Peyer's patch (tissue), 4 donors: ENCODE measurements at regions not wholly inside any gene's neighbourhood (a gene's known extent, or its start where the extent isn't known, plus 50 kb on each side); places are given as distances from the start of the nearest gene placed in this dataset.

ENCODE experiments used
- DNase-seq, 3 donors: peaks; one replicate each; pipeline ENCODE4 v3.0.0-alpha.2; 2017 to 2019
- H3K27ac ChIP-seq, 4 donors: fragments of 200-600 bp; sonication (generic); one replicate each; pipeline ENCODE4 v1.5.1; 2016 to 2019
- H3K27me3 ChIP-seq, 2 donors: fragments of 200-600 bp; sonication (generic); one replicate each; pipeline ENCODE4 v1.5.1; 2019
- H3K36me3 ChIP-seq, 3 donors: fragments of 200-600 bp; sonication (generic); one replicate each; pipeline ENCODE4 v1.5.1; 2016 to 2019
- H3K4me1 ChIP-seq, 4 donors: fragments of 200-600 bp; sonication (generic); one replicate each; pipeline ENCODE4 v1.5.1; 2016 to 2019
- H3K4me3 ChIP-seq, 4 donors: fragments of 200-600 bp; sonication (generic); 1 replicate in 3 of 4; 2 replicates in 1 of 4; pipeline ENCODE4 v1.5.1; 2016 to 2019; ENCODE audit warnings: mild to moderate bottlenecking in 1 of 4
- H3K9me3 ChIP-seq, 4 donors: fragments of 200-600 bp; sonication (generic); one replicate each; pipeline ENCODE4 v1.5.1; 2016 to 2019; ENCODE audit warnings: mild to moderate bottlenecking in 1 of 4
- CTCF ChIP-seq, 6 experiments: fragments of 450-650 bp in 4 of 6; fragments of 200-600 bp in 2 of 6; sonication (generic) in 1 of 6; IDR thresholded peaks; one replicate each; pipeline ENCODE4 v1.5.1; 2017 to 2019; ENCODE audit warnings: antibody characterized with exemption in 6 of 6, mild to moderate bottlenecking in 3 of 6, moderate library complexity in 1 of 6
- POLR2A ChIP-seq, 2 donors: fragments of 450-650 bp; IDR thresholded peaks; one replicate each; pipeline ENCODE4 v1.5.1; 2017; ENCODE audit warnings: antibody characterized with exemption in 2 of 2, mild to moderate bottlenecking in 2 of 2, moderate library complexity in 2 of 2

- Histone ChIP-seq H3K4me1 (no peaks in the 10 kb centered on the region), H3K27me3 (no peaks in the 10 kb centered on the region), H3K27ac (no peak overlapping the region), H3K36me3 (no peaks in the 10 kb centered on the region), H3K4me3 (no peak overlapping the region), H3K9me3 (no peaks in the 10 kb centered on the region)
- no peak for TF ChIP-seq CTCF (IDR thresholded peaks at IDR 0.05)
- TF ChIP-seq POLR2A (IDR thresholded peaks at IDR 0.05): no peak
- DNase-seq: no peak
Observed at GRCh38 chr22:48644997-48645396, 1182.7 kb downstream of the BRD1 start.

DNA sequence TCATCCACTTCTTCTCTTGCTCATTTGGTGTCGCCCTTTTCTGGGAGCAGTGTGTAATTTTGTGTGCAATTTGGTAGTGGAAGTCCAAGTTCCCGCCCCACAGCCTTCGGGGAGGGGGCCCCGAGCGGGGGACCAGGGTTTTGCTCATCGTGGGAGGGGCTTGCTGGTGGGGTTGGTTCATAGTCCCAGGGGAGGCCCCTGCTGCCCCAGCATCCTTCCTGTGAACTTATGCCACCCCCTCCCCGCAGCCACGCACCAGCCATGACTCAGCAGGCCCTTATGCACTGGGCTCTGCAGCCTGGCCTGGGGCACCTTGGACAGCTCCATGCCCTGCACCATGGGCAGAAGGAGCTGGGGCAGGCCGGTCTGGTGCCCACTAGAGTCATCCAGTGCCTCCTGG lies 1183.6 kb downstream of the BRD1 start:
- H3K27ac ChIP-seq: no peak overlapping the region
- no peaks in the 10 kb centered on the region for H3K27me3 ChIP-seq
- no peak overlapping the region for H3K4me3 ChIP-seq
- no peaks in the 10 kb centered on the region for H3K4me1 ChIP-seq
- no peak for DNase-seq
- no peaks in the 10 kb centered on the region for H3K36me3 ChIP-seq
- TF ChIP-seq CTCF (IDR thresholded peaks at IDR 0.05): no peak
- no peak for TF ChIP-seq POLR2A (IDR thresholded peaks at IDR 0.05)
- H3K9me3 ChIP-seq: no peaks in the 10 kb centered on the region

DNA sequence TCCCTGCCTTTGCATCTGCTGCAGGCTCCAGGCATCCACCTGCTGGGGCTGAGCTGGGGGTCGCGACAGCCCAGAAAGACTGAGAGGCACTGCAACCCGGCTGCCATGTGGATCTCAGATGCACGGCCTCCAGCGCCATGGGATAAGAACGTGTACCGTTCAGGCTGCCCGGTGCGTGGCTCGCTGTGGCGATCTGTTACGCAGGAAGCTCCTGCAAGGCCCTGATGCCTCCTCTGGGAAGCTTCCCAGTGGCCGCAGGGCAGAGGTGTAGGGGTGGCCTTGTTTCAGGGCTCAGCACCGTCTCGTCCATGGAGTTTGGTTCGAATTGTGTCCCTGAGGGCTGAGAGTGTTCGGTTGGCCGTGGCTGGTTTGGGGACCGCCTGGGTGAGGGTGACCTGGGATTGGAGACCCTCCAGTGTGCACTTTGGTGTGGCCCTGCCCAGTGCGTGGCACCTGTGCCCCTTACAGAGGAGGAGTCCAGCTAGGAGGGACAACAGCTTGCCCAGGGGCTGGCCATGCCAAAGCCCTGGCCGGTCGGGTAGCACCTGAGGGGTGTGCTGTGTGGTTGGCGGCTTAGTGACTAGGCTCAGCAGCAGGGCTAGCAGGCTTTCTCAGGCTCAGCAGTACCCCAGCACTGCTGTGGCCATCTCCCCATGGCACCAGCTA lies 1184.5 kb downstream of the BRD1 start:
- DNase-seq: no peak
- no peaks in the 10 kb centered on the region for H3K4me1 ChIP-seq
- H3K27me3 ChIP-seq: no peaks in the 10 kb centered on the region
- no peaks in the 10 kb centered on the region for H3K9me3 ChIP-seq
- no peak overlapping the region for H3K4me3 ChIP-seq
- no peaks in the 10 kb centered on the region for H3K36me3 ChIP-seq
- no peak for TF ChIP-seq CTCF (IDR thresholded peaks at IDR 0.05)
- no peak for TF ChIP-seq POLR2A (IDR thresholded peaks at IDR 0.05)
- H3K27ac ChIP-seq: no peak overlapping the region

DNA sequence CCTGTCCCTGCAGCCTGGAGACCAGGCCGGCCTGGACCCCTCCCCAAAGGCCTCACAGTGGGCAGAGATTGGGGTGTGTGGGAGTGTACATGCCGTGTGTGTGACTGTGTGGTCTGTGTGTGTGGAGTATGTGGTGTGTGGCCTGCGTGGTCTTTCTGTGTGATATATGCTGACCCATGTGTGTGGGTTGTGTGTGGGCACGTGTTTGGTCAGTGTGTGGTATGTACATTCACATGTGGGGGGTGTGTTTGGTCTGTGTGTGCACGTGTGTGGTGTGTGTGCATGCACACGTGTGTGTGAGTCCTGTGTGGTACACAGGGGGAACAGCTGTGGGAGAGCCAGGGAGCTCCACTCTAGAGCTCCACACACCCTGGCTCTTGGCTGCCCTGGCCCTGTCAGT lies 1185.1 kb downstream of the BRD1 start:
- Histone ChIP-seq H3K9me3 (no peaks in the 10 kb centered on the region), H3K4me3 (no peak overlapping the region), H3K4me1 (no peaks in the 10 kb centered on the region), H3K27me3 (no peaks in the 10 kb centered on the region), H3K36me3 (no peaks in the 10 kb centered on the region), H3K27ac (no peak overlapping the region)
- no peak for TF ChIP-seq POLR2A (IDR thresholded peaks at IDR 0.05)
- TF ChIP-seq CTCF (IDR thresholded peaks at IDR 0.05): no peak
- DNase-seq: no peak

- Histone ChIP-seq H3K27ac (no peak overlapping the region), H3K4me1 (no peaks in the 10 kb centered on the region), H3K27me3 (no peaks in the 10 kb centered on the region), H3K36me3 (no peaks in the 10 kb centered on the region), H3K9me3 (no peaks in the 10 kb centered on the region), H3K4me3 (no peak overlapping the region)
- DNase-seq: no peak
- TF ChIP-seq CTCF (IDR thresholded peaks at IDR 0.05) (no peak), POLR2A (IDR thresholded peaks at IDR 0.05) (no peak)
Observed at GRCh38 chr22:48641906-48642475, 1185.7 kb downstream of the BRD1 start.
